Osteoblast (primary cell): ENCODE measurements at regions not wholly inside any gene's neighbourhood (a gene's known extent, or its start where the extent isn't known, plus 50 kb on each side); places are given as distances from the start of the nearest gene placed in this dataset.

Experiments used
- DNase-seq: peaks from one replicate; pipeline ENCODE4 v3.0.0; 2011; ENCODE audit warnings: low spot score, mixed read lengths; ENCODE audit not compliant: insufficient read length; ENCODE audit errors: missing footprints
- H2AFZ ChIP-seq: 2 replicates; pipeline ENCODE4 v1.6.0; 2011; ENCODE audit warnings: mild to moderate bottlenecking, low read length
- H3K27ac ChIP-seq: 2 replicates; pipeline ENCODE4 v1.5.1; 2011; ENCODE audit warnings: mild to moderate bottlenecking, low read depth, low read length, moderate library complexity
- H3K27me3 ChIP-seq: 2 replicates; pipeline ENCODE4 v1.6.0; 2012; ENCODE audit warnings: mild to moderate bottlenecking, control low read depth, inconsistent platforms, low read length, moderate library complexity; ENCODE audit not compliant: insufficient read depth
- H3K36me3 ChIP-seq: 2 replicates; pipeline ENCODE4 v1.5.1; 2011; ENCODE audit warnings: mild to moderate bottlenecking, low read length, control low read depth, moderate library complexity; ENCODE audit not compliant: insufficient read depth
- H3K4me1 ChIP-seq: 2 replicates; pipeline ENCODE4 v1.5.1; 2011; ENCODE audit warnings: mild to moderate bottlenecking, low read length, control low read depth, moderate library complexity; ENCODE audit not compliant: insufficient read depth
- H3K4me2 ChIP-seq: 2 replicates; pipeline ENCODE4 v1.6.0; 2011; ENCODE audit warnings: mild to moderate bottlenecking, low read length; ENCODE audit not compliant: insufficient read depth
- H3K4me3 ChIP-seq: fragments of 200-600 bp; sonication (generic); 3 replicates; pipeline ENCODE4 v1.5.1; 2012; ENCODE audit warnings: mild to moderate bottlenecking, low read length, inconsistent platforms; ENCODE audit not compliant: insufficient read depth
- H3K79me2 ChIP-seq: 2 replicates; pipeline ENCODE4 v1.6.0; 2012; ENCODE audit warnings: mild to moderate bottlenecking, low read length, control low read depth, inconsistent platforms; ENCODE audit not compliant: insufficient read depth
- H3K9me3 ChIP-seq: 2 replicates; pipeline ENCODE4 v1.5.1; 2011; ENCODE audit warnings: low read depth, low read length, control low read depth
- H4K20me1 ChIP-seq: 2 replicates; pipeline ENCODE4 v1.6.0; 2012; ENCODE audit warnings: mild to moderate bottlenecking, low read length, control low read depth; ENCODE audit not compliant: insufficient read depth
- CTCF ChIP-seq: IDR thresholded peaks from 2 replicates; pipeline ENCODE4 v1.5.1; 2011; ENCODE audit warnings: mild to moderate bottlenecking, low read depth, low read length, moderate library complexity; ENCODE audit errors: extremely low read depth

- H3K36me3 ChIP-seq, result no peaks in the 10 kb centered on the region
- no peak for TF ChIP-seq CTCF
- no peak overlapping the region for H3K27ac ChIP-seq
- H3K4me1 ChIP-seq, result no peaks in the 10 kb centered on the region
- DNase-seq, result no peak
- H3K9me3 ChIP-seq, result no peaks in the 10 kb centered on the region
- H3K27me3 ChIP-seq, result no peaks in the 10 kb centered on the region
- H2AFZ ChIP-seq, result no peak overlapping the region
- H3K4me3 ChIP-seq, result no peak overlapping the region
- H4K20me1 ChIP-seq, result no peaks in the 10 kb centered on the region
- no peak overlapping the region for H3K4me2 ChIP-seq
- H3K79me2 ChIP-seq, result no peaks in the 10 kb centered on the region
Observed at GRCh38 chr13:108534728-108535127, 94.7 kb upstream of the MYO16 start.

GRCh38 chr13:108549934-108550333, 79.5 kb upstream of the MYO16 start:
- H3K4me3 ChIP-seq, result no peak overlapping the region
- H3K27me3 ChIP-seq, result no peaks in the 10 kb centered on the region
- peaks cover 9% of the 10 kb centered on the region for H3K9me3 ChIP-seq
- H2AFZ ChIP-seq, result no peak overlapping the region
- no peak for TF ChIP-seq CTCF
- no peaks in the 10 kb centered on the region for H3K4me1 ChIP-seq
- no peak for DNase-seq
- no peaks in the 10 kb centered on the region for H4K20me1 ChIP-seq
- no peaks in the 10 kb centered on the region for H3K79me2 ChIP-seq
- no peaks in the 10 kb centered on the region for H3K36me3 ChIP-seq
- no peak overlapping the region for H3K4me2 ChIP-seq
- no peak overlapping the region for H3K27ac ChIP-seq

- H3K79me2 ChIP-seq, result no peaks in the 10 kb centered on the region
- H3K4me1 ChIP-seq, result no peaks in the 10 kb centered on the region
- H3K36me3 ChIP-seq, result no peaks in the 10 kb centered on the region
- H3K4me2 ChIP-seq, result no peak overlapping the region
- no peak for TF ChIP-seq CTCF
- H3K27ac ChIP-seq, result no peak overlapping the region
- no peaks in the 10 kb centered on the region for H4K20me1 ChIP-seq
- no peak for DNase-seq
- H2AFZ ChIP-seq, result no peak overlapping the region
- peaks cover 3% of the 10 kb centered on the region for H3K9me3 ChIP-seq
- H3K4me3 ChIP-seq, result no peak overlapping the region
- H3K27me3 ChIP-seq, result no peaks in the 10 kb centered on the region
Observed at GRCh38 chr13:108551674-108552073, 77.7 kb upstream of the MYO16 start.

- TF ChIP-seq CTCF, result no peak
- Histone ChIP-seq H3K4me3 (no peak overlapping the region), H3K27ac (no peak overlapping the region), H2AFZ (no peak overlapping the region), H3K9me3 (peaks cover 3% of the 10 kb centered on the region), H3K79me2 (no peaks in the 10 kb centered on the region), H3K4me1 (no peaks in the 10 kb centered on the region), H3K4me2 (no peak overlapping the region), H3K36me3 (no peaks in the 10 kb centered on the region), H4K20me1 (no peaks in the 10 kb centered on the region), H3K27me3 (no peaks in the 10 kb centered on the region)
- no peak for DNase-seq
Observed at GRCh38 chr13:108558489-108558888, 70.9 kb upstream of the MYO16 start.
